ENCODE measurements at regions not wholly inside any gene's neighbourhood (a gene's known extent, or its start where the extent isn't known, plus 50 kb on each side); places are given as distances from the start of the nearest gene placed in this dataset.

DNA sequence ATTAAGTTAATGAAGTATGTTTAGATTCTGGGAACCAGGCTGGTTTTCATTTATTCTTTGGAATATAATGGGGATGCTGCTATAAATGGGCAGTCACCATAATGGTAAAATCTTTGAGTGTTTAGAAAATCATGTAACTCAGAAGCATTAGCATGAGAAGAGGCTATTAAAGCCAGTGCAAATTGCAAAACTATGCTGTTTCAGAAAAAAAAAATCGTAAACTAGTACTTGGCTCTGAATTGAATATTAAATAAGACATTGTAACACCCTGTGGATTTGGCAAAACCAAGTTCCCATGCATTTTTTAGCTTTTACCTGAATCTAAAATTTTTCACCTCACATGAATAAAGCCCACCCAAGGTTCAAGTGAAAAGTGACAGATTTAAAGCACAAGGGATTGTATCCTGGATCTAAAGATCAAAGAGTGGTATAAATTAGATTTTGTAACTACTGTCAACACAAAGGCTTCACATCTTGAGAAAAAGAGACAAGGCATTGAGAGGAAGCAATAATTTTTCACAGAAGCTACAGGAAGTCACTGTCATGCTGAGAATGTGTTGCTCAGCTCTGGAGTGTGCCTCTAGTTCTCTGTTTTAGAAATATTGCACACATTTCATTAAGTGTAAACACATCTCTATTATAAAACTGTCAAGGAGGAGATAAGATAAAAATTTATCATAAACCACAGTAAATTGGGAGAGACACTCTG is 142.2 kb downstream of the ABCA8 start:
- no peak for DNase-seq (ENCODE audit: extremely low read depth, low read depth)
- TF ChIP-seq CTCF (IDR thresholded peaks at IDR 0.05; ENCODE audit: low read depth, low read length, missing control alignments) = no peak
- no peak overlapping the region for H3K4me3 ChIP-seq (replicated peaks; ENCODE audit: low read depth, low read length)

DNA sequence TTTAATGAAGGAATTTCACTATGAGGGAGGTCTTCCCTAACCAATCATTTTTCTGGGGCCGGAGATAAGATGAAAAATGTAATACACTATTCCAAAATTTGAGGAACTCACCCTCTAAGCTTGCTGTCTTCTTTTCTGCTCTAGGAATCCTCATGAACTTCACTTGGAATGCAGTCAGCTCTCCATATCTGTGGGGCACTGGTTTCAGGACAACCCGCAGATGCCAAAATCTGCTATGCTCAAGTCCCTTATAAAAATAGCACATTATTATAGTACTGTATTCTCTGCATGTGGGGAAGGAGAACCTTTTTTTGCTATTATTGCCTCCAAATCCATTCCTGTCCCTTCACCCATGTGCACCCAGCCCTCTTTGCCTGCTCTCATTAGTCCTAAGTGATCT is 146.0 kb downstream of the ABCA8 start:
- no peak for TF ChIP-seq CTCF (IDR thresholded peaks at IDR 0.05; ENCODE audit: low read depth, low read length, missing control alignments)
- no peak overlapping the region for H3K4me3 ChIP-seq (replicated peaks; ENCODE audit: low read depth, low read length)
- DNase-seq (ENCODE audit: extremely low read depth, low read depth) = no peak

- H3K4me3 ChIP-seq (replicated peaks; ENCODE audit: low read depth, low read length) = no peak overlapping the region
- no peak for DNase-seq (ENCODE audit: extremely low read depth, low read depth)
- no peak for TF ChIP-seq CTCF (IDR thresholded peaks at IDR 0.05; ENCODE audit: low read depth, low read length, missing control alignments)
Measured at GRCh38 chr17:68807998-68808772, 147.0 kb downstream of the ABCA8 start.

DNA sequence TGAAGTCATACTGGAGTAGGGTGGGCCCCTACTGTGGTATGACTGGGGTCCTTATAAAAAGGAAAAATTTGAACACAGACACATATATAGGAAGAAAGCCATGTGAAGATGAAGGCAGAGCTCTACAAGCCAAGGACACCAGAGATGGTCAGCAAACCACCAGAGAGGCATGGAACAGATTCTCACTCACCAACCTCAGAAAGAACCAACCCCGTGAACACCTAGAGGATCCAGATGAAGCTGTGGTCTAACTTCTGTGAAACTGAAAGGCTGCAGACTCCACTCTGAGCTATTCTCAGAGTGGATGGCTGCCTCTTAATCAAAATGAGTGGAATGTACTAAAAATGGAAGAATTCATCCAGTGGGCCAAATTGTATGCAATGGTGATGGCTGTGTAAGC is 149.6 kb downstream of the ABCA8 start:
- H3K4me3 ChIP-seq (replicated peaks; ENCODE audit: low read depth, low read length) = no peak overlapping the region
- TF ChIP-seq CTCF (IDR thresholded peaks at IDR 0.05; ENCODE audit: low read depth, low read length, missing control alignments) = no peak
- DNase-seq (ENCODE audit: extremely low read depth, low read depth) = no peak

DNA sequence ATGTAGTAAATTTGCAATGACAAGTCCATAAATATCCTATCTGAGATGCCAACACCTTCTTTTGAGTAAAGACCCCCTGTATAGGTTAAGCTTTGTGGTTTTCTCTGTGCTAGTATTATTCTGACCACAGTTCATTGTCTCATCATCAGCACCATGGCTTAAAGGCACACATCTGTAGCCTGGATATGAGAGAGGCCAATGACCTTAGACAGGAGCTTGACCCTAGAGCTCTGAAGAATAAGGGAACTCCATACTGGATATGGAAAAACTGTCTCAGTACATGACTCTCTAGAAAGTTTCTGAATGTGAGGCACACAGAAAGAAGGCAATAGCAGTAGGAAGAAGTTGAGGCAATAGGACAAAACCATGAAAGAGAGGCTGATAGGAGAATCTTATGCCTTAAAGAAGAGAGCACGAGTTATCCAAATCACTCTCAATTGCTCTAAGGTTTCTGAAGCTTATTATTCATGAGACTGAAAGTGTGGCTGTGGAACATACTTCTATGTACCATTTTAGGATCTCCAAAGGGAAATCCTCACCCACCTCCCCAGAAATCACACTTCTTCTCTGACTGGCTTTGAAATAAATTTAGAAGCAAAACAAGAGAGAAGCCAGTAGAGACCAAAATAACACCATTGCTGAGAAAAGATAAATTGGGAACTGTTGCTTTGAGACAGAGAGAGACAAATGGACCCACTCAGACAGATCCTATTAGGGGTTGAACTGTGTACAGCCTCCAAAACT is 150.2 kb downstream of the ABCA8 start:
- DNase-seq (ENCODE audit: extremely low read depth, low read depth) = no peak
- H3K4me3 ChIP-seq (replicated peaks; ENCODE audit: low read depth, low read length) = no peak overlapping the region
- no peak for TF ChIP-seq CTCF (IDR thresholded peaks at IDR 0.05; ENCODE audit: low read depth, low read length, missing control alignments)

DNA sequence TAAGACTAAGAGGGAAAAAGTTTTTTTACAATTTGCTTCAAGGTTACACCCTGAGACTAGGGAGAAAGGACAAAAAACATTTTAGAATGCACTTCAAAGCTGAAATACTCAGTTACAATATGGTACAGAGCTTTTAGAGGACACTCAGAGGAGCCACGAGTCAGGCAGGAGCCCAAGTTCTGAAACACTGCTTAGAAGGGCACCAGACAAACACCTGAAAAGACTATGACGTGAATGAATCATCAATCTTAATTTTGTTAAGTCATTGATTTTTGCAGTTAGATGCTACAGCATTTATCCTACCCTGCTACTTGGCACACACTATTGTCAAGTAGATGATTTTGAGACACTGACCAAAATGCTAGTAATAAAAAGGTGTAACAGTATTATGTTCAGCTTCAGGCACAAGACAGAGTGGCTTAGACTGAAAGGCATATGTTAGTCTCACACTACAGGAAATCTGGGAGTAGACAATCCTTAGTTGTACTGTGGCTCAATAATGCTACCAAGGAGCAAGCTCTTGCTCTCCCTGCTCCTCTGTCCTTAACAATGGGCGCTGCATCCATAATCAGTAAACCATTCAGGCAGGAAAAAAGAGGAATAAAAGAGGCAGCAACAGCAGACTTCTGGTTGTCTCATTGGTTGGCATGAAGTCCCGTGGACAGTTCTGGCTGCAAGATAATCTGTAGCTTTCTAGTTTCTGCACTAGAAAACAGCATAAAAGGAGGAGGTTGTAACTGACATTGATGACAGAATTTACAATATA is 151.8 kb downstream of the ABCA8 start:
- H3K4me3 ChIP-seq (replicated peaks; ENCODE audit: low read depth, low read length) = no peak overlapping the region
- no peak for DNase-seq (ENCODE audit: extremely low read depth, low read depth)
- TF ChIP-seq CTCF (IDR thresholded peaks at IDR 0.05; ENCODE audit: low read depth, low read length, missing control alignments) = no peak

Data from HFF-Myc (cell line).